ENCODE measurements at regions not wholly inside any gene's neighbourhood (a gene's known extent, or its start where the extent isn't known, plus 50 kb on each side); places are given as distances from the start of the nearest gene placed in this dataset.

- Histone ChIP-seq H3F3A (ENCODE audit: low read depth) (0 out of 2 replicates have a peak, but pooled peaks cover 3% of the 10 kb centered on the region), H3K27me3 (ENCODE audit: insufficient read depth, low read length, poor library complexity, severe bottlenecking) (no peaks in the 10 kb centered on the region), H3K9ac (ENCODE audit: low read depth, low read length, poor library complexity, severe bottlenecking) (no peak overlapping the region), H4K20me1 (ENCODE audit: insufficient read depth, low read length, poor library complexity, severe bottlenecking) (no peaks in the 10 kb centered on the region), H3K4me3 (ENCODE audit: low read length, poor library complexity, severe bottlenecking) (no peak overlapping the region), H3K79me2 (ENCODE audit: insufficient read depth, low read length) (no peaks in the 10 kb centered on the region), H3K9me2 (replicated peaks; ENCODE audit: low read depth, low read length) (no peaks in the 10 kb centered on the region), H3K9me3 (ENCODE audit: insufficient read depth, low read depth, low read length) (no peaks in the 10 kb centered on the region), H2AFZ (ENCODE audit: low read length) (no peak overlapping the region), H3K36me3 (ENCODE audit: insufficient read depth, low read length) (no peaks in the 10 kb centered on the region), H3K4me2 (ENCODE audit: low read depth, low read length, poor library complexity, severe bottlenecking) (no peak overlapping the region), H3K4me1 (ENCODE audit: insufficient read depth, low read length, poor library complexity, severe bottlenecking) (peaks cover 31% of the 10 kb centered on the region)
- no peak for TF ChIP-seq EZH2phosphoT487 (IDR thresholded peaks at IDR 0.05; ENCODE audit: borderline replicate concordance)
- TF ChIP-seq, protein P1, sequence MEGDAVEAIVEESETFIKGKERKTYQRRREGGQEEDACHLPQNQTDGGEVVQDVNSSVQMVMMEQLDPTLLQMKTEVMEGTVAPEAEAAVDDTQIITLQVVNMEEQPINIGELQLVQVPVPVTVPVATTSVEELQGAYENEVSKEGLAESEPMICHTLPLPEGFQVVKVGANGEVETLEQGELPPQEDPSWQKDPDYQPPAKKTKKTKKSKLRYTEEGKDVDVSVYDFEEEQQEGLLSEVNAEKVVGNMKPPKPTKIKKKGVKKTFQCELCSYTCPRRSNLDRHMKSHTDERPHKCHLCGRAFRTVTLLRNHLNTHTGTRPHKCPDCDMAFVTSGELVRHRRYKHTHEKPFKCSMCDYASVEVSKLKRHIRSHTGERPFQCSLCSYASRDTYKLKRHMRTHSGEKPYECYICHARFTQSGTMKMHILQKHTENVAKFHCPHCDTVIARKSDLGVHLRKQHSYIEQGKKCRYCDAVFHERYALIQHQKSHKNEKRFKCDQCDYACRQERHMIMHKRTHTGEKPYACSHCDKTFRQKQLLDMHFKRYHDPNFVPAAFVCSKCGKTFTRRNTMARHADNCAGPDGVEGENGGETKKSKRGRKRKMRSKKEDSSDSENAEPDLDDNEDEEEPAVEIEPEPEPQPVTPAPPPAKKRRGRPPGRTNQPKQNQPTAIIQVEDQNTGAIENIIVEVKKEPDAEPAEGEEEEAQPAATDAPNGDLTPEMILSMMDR (conservative IDR thresholded peaks at IDR 0.05; ENCODE audit: low read length): no peak
Measured at GRCh38 chr14:22225516-22226140, 363.4 kb downstream of the DAD1 start.

DNA sequence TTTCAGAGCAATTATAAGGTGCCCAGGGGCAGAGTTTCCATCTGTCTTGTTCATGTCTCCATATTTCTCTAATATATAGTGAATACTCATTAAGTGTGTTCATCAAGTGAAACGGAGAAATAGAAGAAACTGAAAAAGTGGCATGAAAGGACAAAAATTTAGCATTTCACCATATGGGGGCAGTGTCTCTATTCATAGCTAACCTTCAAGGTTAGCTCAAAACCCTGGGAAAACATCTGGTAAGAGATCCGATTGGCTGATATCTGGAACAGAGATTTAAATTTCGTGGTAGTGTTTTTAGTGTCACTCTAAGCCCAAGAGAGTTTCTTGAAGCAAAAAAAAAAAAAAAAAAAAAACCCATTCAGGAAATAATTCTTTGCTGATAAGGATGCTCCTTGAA, 367.5 kb downstream of the DAD1 start:
- no peak overlapping the region for H3K4me3 ChIP-seq (ENCODE audit: low read length, poor library complexity, severe bottlenecking)
- H3K9ac ChIP-seq (ENCODE audit: low read depth, low read length, poor library complexity, severe bottlenecking): no peak overlapping the region
- no peaks in the 10 kb centered on the region for H3K27me3 ChIP-seq (ENCODE audit: insufficient read depth, low read length, poor library complexity, severe bottlenecking)
- no peak overlapping the region for H2AFZ ChIP-seq (ENCODE audit: low read length)
- H3K4me2 ChIP-seq (ENCODE audit: low read depth, low read length, poor library complexity, severe bottlenecking): peak overlapping the region; percentile 13
- no peaks in the 10 kb centered on the region for H3K9me2 ChIP-seq (replicated peaks; ENCODE audit: low read depth, low read length)
- peaks cover 16% of the 10 kb centered on the region for H3K4me1 ChIP-seq (ENCODE audit: insufficient read depth, low read length, poor library complexity, severe bottlenecking)
- H3F3A ChIP-seq (ENCODE audit: low read depth): no peaks in the 10 kb centered on the region
- no peak for TF ChIP-seq EZH2phosphoT487 (IDR thresholded peaks at IDR 0.05; ENCODE audit: borderline replicate concordance)
- TF ChIP-seq, protein P1 (conservative IDR thresholded peaks at IDR 0.05; ENCODE audit: low read length): peak; percentile 55
- no peaks in the 10 kb centered on the region for H3K79me2 ChIP-seq (ENCODE audit: insufficient read depth, low read length)
- no peaks in the 10 kb centered on the region for H3K9me3 ChIP-seq (ENCODE audit: insufficient read depth, low read depth, low read length)
- H4K20me1 ChIP-seq (ENCODE audit: insufficient read depth, low read length, poor library complexity, severe bottlenecking): no peaks in the 10 kb centered on the region
- H3K36me3 ChIP-seq (ENCODE audit: insufficient read depth, low read length): no peaks in the 10 kb centered on the region

- TF ChIP-seq, protein P1 (conservative IDR thresholded peaks at IDR 0.05; ENCODE audit: low read length): peak; percentile 31; the same call in 1 of the 2 replicates
- no peak for TF ChIP-seq EZH2phosphoT487 (IDR thresholded peaks at IDR 0.05; ENCODE audit: borderline replicate concordance)
- H3K9ac ChIP-seq (ENCODE audit: low read depth, low read length, poor library complexity, severe bottlenecking): no peak overlapping the region
- no peak overlapping the region for H3K4me2 ChIP-seq (ENCODE audit: low read depth, low read length, poor library complexity, severe bottlenecking)
Measured at GRCh38 chr14:22220427-22220826, 368.6 kb downstream of the DAD1 start.

More at GRCh38 chr14:22220427-22220826, 368.6 kb downstream of the DAD1 start:
- Histone ChIP-seq H3K36me3 (ENCODE audit: insufficient read depth, low read length) (no peaks in the 10 kb centered on the region), H3K4me3 (ENCODE audit: low read length, poor library complexity, severe bottlenecking) (no peak overlapping the region), H3K4me1 (ENCODE audit: insufficient read depth, low read length, poor library complexity, severe bottlenecking) (peaks cover 14% of the 10 kb centered on the region), H3K9me2 (replicated peaks; ENCODE audit: low read depth, low read length) (no peaks in the 10 kb centered on the region), H3K79me2 (ENCODE audit: insufficient read depth, low read length) (no peaks in the 10 kb centered on the region), H3F3A (ENCODE audit: low read depth) (no peaks in the 10 kb centered on the region), H2AFZ (ENCODE audit: low read length) (no peak overlapping the region), H3K9me3 (ENCODE audit: insufficient read depth, low read depth, low read length) (no peaks in the 10 kb centered on the region), H3K27me3 (ENCODE audit: insufficient read depth, low read length, poor library complexity, severe bottlenecking) (no peaks in the 10 kb centered on the region), H4K20me1 (ENCODE audit: insufficient read depth, low read length, poor library complexity, severe bottlenecking) (no peaks in the 10 kb centered on the region)

Data from Loucy (cell line).